ENCODE measurements at regions not wholly inside any gene's neighbourhood (a gene's known extent, or its start where the extent isn't known, plus 50 kb on each side); places are given as distances from the start of the nearest gene placed in this dataset.

DNA sequence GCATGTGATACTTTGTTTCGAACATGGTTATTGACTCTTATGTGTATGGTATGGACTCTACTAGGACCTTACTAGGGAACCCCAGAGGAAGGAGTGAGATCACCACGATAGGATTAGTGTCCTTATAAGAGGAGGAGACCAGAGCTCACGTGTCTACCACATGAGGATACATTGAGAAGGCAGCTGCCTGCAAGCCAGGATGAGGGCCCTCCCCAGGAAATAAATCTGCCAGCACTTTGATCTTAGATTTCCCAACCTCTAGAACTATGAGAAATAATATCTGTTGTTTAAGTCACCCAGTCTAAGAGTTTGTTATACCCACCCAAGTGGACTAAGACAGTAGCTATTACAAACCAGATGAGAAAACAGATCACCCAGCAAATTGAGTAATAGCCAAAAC, 559.3 kb upstream of the USP24 start:
- Histone ChIP-seq H4K20me1 (ENCODE audit: control insufficient read depth, insufficient read depth) (no peaks in the 10 kb centered on the region), H3K4me2 (ENCODE audit: control insufficient read depth, insufficient read depth) (no peak overlapping the region), H3K9me3 (replicated peaks; ENCODE audit: control insufficient read depth, insufficient read depth, low read length) (no peaks in the 10 kb centered on the region), H3K9ac (ENCODE audit: control insufficient read depth, insufficient read depth, low read length) (no peak overlapping the region), H3K27me3 (replicated peaks in 1 of 2; ENCODE audit: control insufficient read depth in 2 of 2, insufficient read depth in 2 of 2, low read length in 1 of 2) (no peaks in the 10 kb centered on the region), H2AFZ (ENCODE audit: control insufficient read depth, low read depth, low read length) (no peak overlapping the region), H3K36me3 (ENCODE audit: control insufficient read depth in 2 of 2, insufficient read depth in 2 of 2, low read length in 1 of 2) (no peaks in the 10 kb centered on the region), H3K27ac (ENCODE audit: control insufficient read depth, insufficient read depth) (no peak overlapping the region), H3K4me3 (no peak overlapping the region), H3K79me2 (ENCODE audit: control insufficient read depth, insufficient read depth, low read length) (no peaks in the 10 kb centered on the region), H3K4me1 (ENCODE audit: control insufficient read depth, insufficient read depth, low read length) (no peaks in the 10 kb centered on the region)
- CTCF ChIA-PET, result no interaction called here
- ATAC-seq, result no peak
- WGBS (ENCODE audit: insufficient coverage, insufficient replicate concordance, low lambda C conversion rate, missing lambda C conversion rate), result 15% methylated on average over 3 of the region's 3 CpGs
- SMC1A ChIA-PET (ENCODE audit: uncharacterized antibody, unreplicated experiment), result no interaction called here
- RAD21 ChIA-PET (ENCODE audit: unreplicated experiment), result no interaction called here
- intact Hi-C loops (cut with micrococcal nuclease; ENCODE audit: unreplicated experiment) (no loop called here), in situ Hi-C loops (cut with MboI) (no loop called here)
- no peak for FAIRE-seq
- DNase-seq (ENCODE audit: low read depth, low spot score), result no peak
- no TSS peak for BruUV-seq (replicated peaks)
- POLR2A ChIA-PET, result no interaction called here
- TF ChIP-seq ATF2 (IDR thresholded peaks at IDR 0.05; ENCODE audit: low read length) (no peak), NRF1 (conservative IDR thresholded peaks at IDR 0.05; ENCODE audit: low read depth, low read length) (no peak), MEF2B (IDR thresholded peaks at IDR 0.05; ENCODE audit: partially characterized antibody, poor library complexity, severe bottlenecking) (no peak), SUZ12 (IDR thresholded peaks at IDR 0.05; ENCODE audit: unreplicated experiment) (no peak), ZBED1 (IDR thresholded peaks at IDR 0.05; ENCODE audit: borderline replicate concordance) (no peak), ATF3 (IDR thresholded peaks at IDR 0.05; ENCODE audit: borderline replicate concordance, extremely low read depth, low read depth, low read length) (no peak), NBN (IDR thresholded peaks at IDR 0.05) (no peak), MTA2 (IDR thresholded peaks at IDR 0.05; ENCODE audit: low read depth) (no peak), IRF4 (IDR thresholded peaks at IDR 0.05; ENCODE audit: low read depth, low read length) (no peak), CREB1 (IDR thresholded peaks at IDR 0.05; ENCODE audit: low read depth) (no peak)
